Liver (tissue), 8 donors: ENCODE measurements at regions not wholly inside any gene's neighbourhood (a gene's known extent, or its start where the extent isn't known, plus 50 kb on each side); places are given as distances from the start of the nearest gene placed in this dataset.

Source experiments
- DNase-seq: peaks from one replicate; pipeline ENCODE4 v3.0.0-alpha.2; 2017; ENCODE audit warnings: low spot score
- H3K27ac ChIP-seq, 2 donors: one replicate each; pipeline ENCODE4 v1.7.0; 2013; ENCODE audit warnings: inconsistent platforms in 2 of 2, low read length in 2 of 2, control low read depth in 1 of 2, low read depth in 1 of 2, mild to moderate bottlenecking in 1 of 2
- H3K27me3 ChIP-seq, 4 donors: one replicate each; pipeline versions ENCODE4 v1.6.1 to v1.7.0; 2013; ENCODE audit warnings: low read length in 3 of 4, inconsistent platforms in 1 of 4, mild to moderate bottlenecking in 1 of 4, moderate library complexity in 1 of 4; ENCODE audit not compliant: control insufficient read depth in 4 of 4, insufficient read depth in 4 of 4
- H3K36me3 ChIP-seq, 4 donors: one replicate each; pipeline versions ENCODE4 v1.6.1 to v1.7.0; 2013; ENCODE audit warnings: low read length in 3 of 4, mild to moderate bottlenecking in 3 of 4, low read depth in 1 of 4, moderate library complexity in 1 of 4; ENCODE audit not compliant: control insufficient read depth in 4 of 4, insufficient read depth in 3 of 4
- H3K4me1 ChIP-seq, 4 donors: one replicate each; pipeline versions ENCODE4 v1.6.1 to v1.7.0; 2013; ENCODE audit warnings: low read length in 3 of 4, mild to moderate bottlenecking in 3 of 4, moderate library complexity in 1 of 4; ENCODE audit not compliant: control insufficient read depth in 4 of 4, insufficient read depth in 4 of 4
- H3K4me3 ChIP-seq, 3 donors: one replicate each; pipeline versions ENCODE4 v1.6.1 to v1.7.0; 2013; ENCODE audit warnings: low read length in 3 of 3, control low read depth in 1 of 3, low read depth in 1 of 3, mild to moderate bottlenecking in 1 of 3
- H3K9ac ChIP-seq, 2 donors: one replicate each; pipeline ENCODE4 v1.7.0; 2013; ENCODE audit warnings: low read length in 2 of 2, mild to moderate bottlenecking in 2 of 2, moderate library complexity in 2 of 2, control low read depth in 1 of 2, low read depth in 1 of 2
- H3K9me3 ChIP-seq, 4 donors: one replicate each; pipeline versions ENCODE4 v1.6.1 to v1.7.0; 2013; ENCODE audit warnings: low read length in 3 of 4; ENCODE audit not compliant: control insufficient read depth in 4 of 4
- ATF3 ChIP-seq: IDR thresholded peaks from 2 replicates; pipeline ENCODE4 v1.6.1; 2016; ENCODE audit warnings: antibody characterized with exemption
- CTCF ChIP-seq: fragments of 150-350 bp; IDR thresholded peaks from 2 replicates; pipeline ENCODE4 v1.5.1; 2017; ENCODE audit warnings: improper control_type of control experiment, low read depth, low read length; ENCODE audit not compliant: missing input control
- EGR1 ChIP-seq, 2 donors: IDR thresholded peaks; 2 replicates each; pipeline ENCODE4 v1.6.1; 2016 to 2018; ENCODE audit warnings: antibody characterized with exemption in 2 of 2, low read depth in 2 of 2
- FOXA1 ChIP-seq: IDR thresholded peaks from 2 replicates; pipeline ENCODE4 v1.6.1; 2016; ENCODE audit warnings: antibody characterized with exemption
- FOXA2 ChIP-seq: IDR thresholded peaks from 2 replicates; pipeline ENCODE4 v1.6.1; 2016; ENCODE audit warnings: antibody characterized with exemption
- GABPA ChIP-seq, 2 donors: IDR thresholded peaks in 1 of 2; conservative IDR thresholded peaks in 1 of 2; 2 replicates each; pipeline ENCODE4 v1.6.1; 2016; ENCODE audit warnings: antibody characterized with exemption in 2 of 2, mild to moderate bottlenecking in 1 of 2, moderate library complexity in 1 of 2
- HNF4G ChIP-seq: IDR thresholded peaks from 2 replicates; pipeline ENCODE4 v1.6.1; 2016; ENCODE audit warnings: antibody characterized with exemption
- JUND ChIP-seq, 2 donors: IDR thresholded peaks; 2 replicates each; pipeline ENCODE4 v1.6.1; 2016; ENCODE audit warnings: antibody characterized with exemption in 2 of 2
- MAX ChIP-seq: IDR thresholded peaks from 2 replicates; pipeline ENCODE4 v1.6.1; 2016; ENCODE audit warnings: antibody characterized with exemption
- NR2F2 ChIP-seq: IDR thresholded peaks from 2 replicates; pipeline ENCODE4 v1.6.1; 2016; ENCODE audit warnings: antibody characterized with exemption
- REST ChIP-seq: IDR thresholded peaks from 2 replicates; pipeline ENCODE4 v1.6.1; 2016; ENCODE audit warnings: antibody characterized with exemption, mild to moderate bottlenecking
- RXRA ChIP-seq, 2 donors: IDR thresholded peaks; 2 replicates each; pipeline ENCODE4 v1.6.1; 2017 to 2018; ENCODE audit warnings: antibody characterized with exemption in 2 of 2, mild to moderate bottlenecking in 1 of 2
- SP1 ChIP-seq: IDR thresholded peaks from 2 replicates; pipeline ENCODE4 v1.6.1; 2018; ENCODE audit warnings: antibody characterized with exemption, mild to moderate bottlenecking
- TAF1 ChIP-seq: conservative IDR thresholded peaks from 2 replicates; pipeline ENCODE4 v1.6.1; 2016; ENCODE audit warnings: antibody characterized with exemption, mild to moderate bottlenecking
- YY1 ChIP-seq: IDR thresholded peaks from 2 replicates; pipeline ENCODE4 v1.6.1; 2016; ENCODE audit warnings: antibody characterized with exemption, mild to moderate bottlenecking
- ZBTB33 ChIP-seq: IDR thresholded peaks from 2 replicates; pipeline ENCODE4 v1.6.1; 2016; ENCODE audit warnings: antibody characterized with exemption
- WGBS: extraction: QIAGEN DNeasy Blood & Tissue Kit; methylation state at CpG from one replicate; pipeline ENCODE4 v1.1.7; 2013; 5-methylcytosine and 5-hydroxymethylcytosine counted together
- donor health status: healthy.
- donor health status: healthy.
- donor health status: healthy.
- donor health status: healthy.
- donor health status: healthy.

- no peak for TF ChIP-seq CTCF
- peak; percentile 87 for TF ChIP-seq YY1
- TF ChIP-seq SP1: peak; percentile 85
- TF ChIP-seq FOXA2: peak; percentile 76
Measured at GRCh38 chr21:16407403-16408240, 677.8 kb downstream of the USP25 start (continued).

GRCh38 chr21:16408280-16408679 lies 678.5 kb downstream of the USP25 start:
- Histone ChIP-seq H3K27me3 (no peaks in the 10 kb centered on the region), H3K36me3 (no peaks in the 10 kb centered on the region), H3K4me1 (peaks cover 0 to 25% (median 9%) of the 10 kb centered on the region in 4 donors), H3K27ac (peak overlapping the region; percentile 66 to 79), H3K9ac (peak overlapping the region in 1 of 2 donors; percentile 47), H3K4me3 (no peak overlapping the region), H3K9me3 (no peaks in the 10 kb centered on the region)
- 92% methylated on average over 2 of the region's 2 CpGs for WGBS
- DNase-seq: no peak
- no peak for TF ChIP-seq FOXA2
- no peak for TF ChIP-seq SP1
- TF ChIP-seq YY1: no peak
- no peak for TF ChIP-seq RXRA (IDR thresholded peaks at IDR 0.05)
- TF ChIP-seq TAF1: no peak
- no peak for TF ChIP-seq JUND (IDR thresholded peaks at IDR 0.05)
- no peak for TF ChIP-seq FOXA1
- no peak for TF ChIP-seq ATF3
- TF ChIP-seq EGR1 (IDR thresholded peaks at IDR 0.05; ENCODE audit: low read depth in 2 of 2): no peak
- no peak for TF ChIP-seq HNF4G
- no peak for TF ChIP-seq NR2F2
- TF ChIP-seq GABPA (IDR thresholded peaks at IDR 0.05 in 1 of 2, conservative IDR thresholded peaks at IDR 0.05 in 1 of 2): no peak
- no peak for TF ChIP-seq CTCF

- TF ChIP-seq YY1 (no peak), REST (no peak), MAX (no peak), JUND (IDR thresholded peaks at IDR 0.05) (no peak), ZBTB33 (no peak)
- Histone ChIP-seq H3K9me3 (no peaks in the 10 kb centered on the region), H3K36me3 (no peaks in the 10 kb centered on the region), H3K27me3 (no peaks in the 10 kb centered on the region), H3K4me1 (peaks cover 0 to 25% (median 9%) of the 10 kb centered on the region in 4 donors), H3K27ac (no peak overlapping the region), H3K9ac (no peak overlapping the region), H3K4me3 (no peak overlapping the region)
- WGBS: 97% methylated on average over 2 of the region's 2 CpGs
- DNase-seq: no peak
Measured at GRCh38 chr21:16409352-16409751, 679.6 kb downstream of the USP25 start.
